OCI-LY1 (cell line): ENCODE measurements at regions not wholly inside any gene's neighbourhood (a gene's known extent, or its start where the extent isn't known, plus 50 kb on each side); places are given as distances from the start of the nearest gene placed in this dataset.

Experiments
- H2AFZ ChIP-seq: fragments of 200-600 bp; sonication (generic), shearing (Covaris generic); 2 replicates; pipeline ENCODE4 v1.6.0; 2014; ENCODE audit warnings: antibody characterized with exemption, mild to moderate bottlenecking, low read length
- H3F3A ChIP-seq: fragments of 200-600 bp; sonication (generic), shearing (Covaris generic); 2 replicates; pipeline ENCODE4 v1.6.0; 2014; ENCODE audit warnings: mild to moderate bottlenecking, antibody characterized with exemption, low read length, moderate library complexity; ENCODE audit not compliant: insufficient read depth
- H3K27ac ChIP-seq: fragments of 200-600 bp; sonication (generic); 2 replicates; pipeline ENCODE4 v1.5.1; 2014; ENCODE audit warnings: low read length, mixed run types, mild to moderate bottlenecking, low read depth; ENCODE audit not compliant: poor library complexity, severe bottlenecking
- H3K27me3 ChIP-seq: fragments of 200-600 bp; sonication (generic); 2 replicates; pipeline ENCODE4 v1.6.0; 2014; ENCODE audit warnings: antibody characterized with exemption, mild to moderate bottlenecking, low read length, moderate library complexity; ENCODE audit not compliant: insufficient read depth
- H3K36me3 ChIP-seq: fragments of 200-600 bp; sonication (generic); 2 replicates; pipeline ENCODE4 v1.6.1; 2014; ENCODE audit warnings: mild to moderate bottlenecking, antibody characterized with exemption, low read length, moderate library complexity, mixed read lengths; ENCODE audit not compliant: insufficient read depth
- H3K4me1 ChIP-seq: fragments of 200-600 bp; sonication (generic); 2 replicates; pipeline ENCODE4 v1.5.1; 2014; ENCODE audit warnings: mild to moderate bottlenecking, low read length, moderate library complexity; ENCODE audit not compliant: insufficient read depth, severe bottlenecking
- H3K4me2 ChIP-seq: fragments of 200-600 bp; sonication (generic), shearing (Covaris generic); 2 replicates; pipeline ENCODE4 v1.6.1; 2014; ENCODE audit warnings: low read length
- H3K4me3 ChIP-seq: fragments of 200-600 bp; sonication (generic); 2 replicates; pipeline ENCODE4 v1.5.1; 2014; ENCODE audit warnings: low read length, low read depth, mild to moderate bottlenecking, mixed read lengths; ENCODE audit not compliant: poor library complexity, severe bottlenecking
- H3K79me2 ChIP-seq: fragments of 200-600 bp; shearing (Covaris generic); 2 replicates; pipeline ENCODE4 v1.6.1; 2016; ENCODE audit warnings: mixed run types, low read length, mixed read lengths; ENCODE audit not compliant: insufficient read depth
- H3K9ac ChIP-seq: fragments of 200-600 bp; sonication (generic), shearing (Covaris generic); 2 replicates; pipeline ENCODE4 v1.6.1; 2014; ENCODE audit warnings: mild to moderate bottlenecking, low read length, mixed read lengths
- H3K9me2 ChIP-seq: fragments of 200-600 bp; sonication (generic), shearing (Covaris generic); 2 replicates; pipeline ENCODE4 v1.6.1; 2014; ENCODE audit warnings: low read depth, mild to moderate bottlenecking, low read length, mixed read lengths
- H3K9me3 ChIP-seq: fragments of 200-600 bp; shearing (Covaris generic); 2 replicates; pipeline ENCODE4 v1.6.1; 2014; ENCODE audit warnings: low read length, mixed read lengths
- H4K20me1 ChIP-seq: fragments of 200-600 bp; sonication (generic), shearing (Covaris generic); 2 replicates; pipeline ENCODE4 v1.6.0; 2016; ENCODE audit warnings: mild to moderate bottlenecking, low read length; ENCODE audit not compliant: insufficient read depth
- EZH2 ChIP-seq: fragments of 200-600 bp; sonication (generic), shearing (Covaris generic); IDR thresholded peaks from 2 replicates; pipeline ENCODE4 v1.8.0; 2017; ENCODE audit warnings: borderline replicate concordance, mixed run types, mild to moderate bottlenecking, antibody characterized with exemption, low read length, moderate library complexity, mixed read lengths
- TF ChIP-seq, protein P1 (sequence below): fragments of 200-600 bp; sonication (generic), shearing (Covaris generic); IDR thresholded peaks from 2 replicates; pipeline ENCODE4 v1.5.1; 2017; ENCODE audit warnings: mild to moderate bottlenecking, antibody characterized with exemption, low read length, moderate library complexity, mixed read lengths

- Histone ChIP-seq H3K4me3 (no peak overlapping the region), H3K27me3 (no peaks in the 10 kb centered on the region), H3K9ac (no peak overlapping the region), H3K36me3 (no peaks in the 10 kb centered on the region), H4K20me1 (no peaks in the 10 kb centered on the region), H2AFZ (no peak overlapping the region), H3K9me2 (no peaks in the 10 kb centered on the region), H3K4me2 (no peak overlapping the region), H3K9me3 (no peaks in the 10 kb centered on the region), H3K27ac (no peak overlapping the region), H3F3A (no peaks in the 10 kb centered on the region), H3K4me1 (no peaks in the 10 kb centered on the region), H3K79me2 (no peaks in the 10 kb centered on the region)
- TF ChIP-seq, protein P1, sequence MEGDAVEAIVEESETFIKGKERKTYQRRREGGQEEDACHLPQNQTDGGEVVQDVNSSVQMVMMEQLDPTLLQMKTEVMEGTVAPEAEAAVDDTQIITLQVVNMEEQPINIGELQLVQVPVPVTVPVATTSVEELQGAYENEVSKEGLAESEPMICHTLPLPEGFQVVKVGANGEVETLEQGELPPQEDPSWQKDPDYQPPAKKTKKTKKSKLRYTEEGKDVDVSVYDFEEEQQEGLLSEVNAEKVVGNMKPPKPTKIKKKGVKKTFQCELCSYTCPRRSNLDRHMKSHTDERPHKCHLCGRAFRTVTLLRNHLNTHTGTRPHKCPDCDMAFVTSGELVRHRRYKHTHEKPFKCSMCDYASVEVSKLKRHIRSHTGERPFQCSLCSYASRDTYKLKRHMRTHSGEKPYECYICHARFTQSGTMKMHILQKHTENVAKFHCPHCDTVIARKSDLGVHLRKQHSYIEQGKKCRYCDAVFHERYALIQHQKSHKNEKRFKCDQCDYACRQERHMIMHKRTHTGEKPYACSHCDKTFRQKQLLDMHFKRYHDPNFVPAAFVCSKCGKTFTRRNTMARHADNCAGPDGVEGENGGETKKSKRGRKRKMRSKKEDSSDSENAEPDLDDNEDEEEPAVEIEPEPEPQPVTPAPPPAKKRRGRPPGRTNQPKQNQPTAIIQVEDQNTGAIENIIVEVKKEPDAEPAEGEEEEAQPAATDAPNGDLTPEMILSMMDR = no peak
- TF ChIP-seq EZH2 = no peak
Measured at GRCh38 chr1:217090060-217090911, 367.1 kb upstream of the ESRRG start.

DNA sequence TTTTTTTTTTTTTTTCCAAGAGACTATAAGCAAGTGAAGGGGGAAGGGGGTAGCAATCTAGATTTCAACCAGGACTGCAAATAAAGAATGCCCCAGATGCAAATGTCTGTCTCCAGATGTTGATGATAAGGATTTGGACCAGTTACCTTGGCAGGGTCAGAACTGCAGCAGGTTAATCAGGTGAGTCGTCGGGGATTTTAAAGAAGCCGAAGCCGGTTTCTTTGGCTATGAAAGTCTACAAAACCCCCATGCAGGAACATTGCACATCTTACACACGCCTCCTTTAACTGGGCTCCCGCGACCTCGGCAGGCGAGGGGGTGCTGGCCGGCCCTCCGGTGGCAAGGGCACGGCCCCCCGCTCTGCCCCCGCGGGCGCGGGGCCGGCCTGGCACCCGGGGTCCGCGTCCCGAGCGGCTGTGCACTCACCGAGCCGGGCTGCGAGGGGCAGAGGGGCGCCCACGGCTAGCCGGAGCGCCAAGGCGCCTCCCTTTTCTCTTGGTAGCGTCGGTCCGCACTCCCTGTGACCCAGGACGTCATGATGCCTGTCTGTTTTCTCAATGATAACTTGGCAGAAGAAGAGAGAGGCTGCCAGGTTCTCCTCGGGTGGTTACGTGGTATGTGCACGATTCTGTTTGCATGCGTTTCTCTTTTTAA lies 366.3 kb upstream of the ESRRG start:
- no peaks in the 10 kb centered on the region for H3K79me2 ChIP-seq
- H4K20me1 ChIP-seq = no peaks in the 10 kb centered on the region
- H3K9ac ChIP-seq = no peak overlapping the region
- H3K36me3 ChIP-seq = no peaks in the 10 kb centered on the region
- no peak overlapping the region for H3K4me2 ChIP-seq
- no peaks in the 10 kb centered on the region for H3K9me2 ChIP-seq
- no peaks in the 10 kb centered on the region for H3K4me1 ChIP-seq
- no peak overlapping the region for H2AFZ ChIP-seq
- H3F3A ChIP-seq = no peaks in the 10 kb centered on the region
- no peaks in the 10 kb centered on the region for H3K9me3 ChIP-seq
- H3K27me3 ChIP-seq = no peaks in the 10 kb centered on the region
- no peak overlapping the region for H3K4me3 ChIP-seq
- no peak overlapping the region for H3K27ac ChIP-seq
- TF ChIP-seq, protein P1 = no peak
- TF ChIP-seq EZH2 = no peak

DNA sequence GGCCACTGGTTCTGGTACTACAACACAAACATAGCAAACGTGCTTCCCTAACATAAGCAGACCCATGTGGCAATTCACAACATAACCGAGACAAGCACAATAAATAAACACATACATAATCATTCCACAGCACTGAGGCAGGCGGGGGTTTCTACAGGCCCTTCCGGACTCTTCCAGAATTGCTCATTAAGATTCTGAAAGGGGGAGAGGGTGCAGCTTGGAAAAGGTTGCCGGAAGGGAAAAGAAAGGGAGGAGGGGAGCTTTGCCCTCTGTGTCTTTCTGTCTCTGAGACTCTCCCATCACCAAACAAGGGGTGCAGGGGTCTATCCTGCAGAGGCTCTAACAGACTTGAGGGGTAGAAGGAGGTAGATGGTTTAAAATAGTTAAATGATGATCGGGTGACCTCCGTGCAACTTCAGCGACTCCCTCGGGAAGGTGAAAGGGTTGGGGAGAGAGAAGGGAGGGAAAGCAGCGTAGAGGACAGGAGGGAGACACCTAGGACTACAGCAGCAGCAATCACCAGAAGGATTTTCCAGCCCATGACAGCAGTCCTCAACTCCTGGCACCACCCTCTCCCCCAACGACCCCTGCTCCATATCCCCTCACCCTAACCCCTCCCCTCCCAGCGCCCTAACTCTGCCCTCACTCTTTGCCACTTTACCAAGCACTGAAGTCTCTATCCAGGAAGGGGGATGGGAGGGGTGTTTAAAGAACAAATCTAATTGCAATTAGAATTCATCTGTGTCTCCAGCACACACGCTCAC lies 365.5 kb upstream of the ESRRG start:
- no peak for TF ChIP-seq EZH2
- Histone ChIP-seq H3K9ac (no peak overlapping the region), H3K79me2 (no peaks in the 10 kb centered on the region), H3F3A (no peaks in the 10 kb centered on the region), H3K9me2 (no peaks in the 10 kb centered on the region), H2AFZ (no peak overlapping the region), H3K36me3 (no peaks in the 10 kb centered on the region), H3K4me3 (no peak overlapping the region), H3K4me1 (no peaks in the 10 kb centered on the region), H4K20me1 (no peaks in the 10 kb centered on the region), H3K4me2 (no peak overlapping the region), H3K27ac (no peak overlapping the region), H3K9me3 (no peaks in the 10 kb centered on the region), H3K27me3 (no peaks in the 10 kb centered on the region)
